NT2/D1 (cell line): ENCODE measurements at regions not wholly inside any gene's neighbourhood (a gene's known extent, or its start where the extent isn't known, plus 50 kb on each side); places are given as distances from the start of the nearest gene placed in this dataset.

Experiments
- SUZ12 ChIP-seq: IDR thresholded peaks from 2 replicates; pipeline ENCODE4 v1.6.1; 2011; ENCODE audit not compliant: insufficient read length, insufficient read depth; ENCODE audit errors: extremely low read depth
- YY1 ChIP-seq: IDR thresholded peaks from 2 replicates; pipeline ENCODE4 v1.6.1; 2011; ENCODE audit not compliant: insufficient read length, insufficient read depth

GRCh38 chr7:1290679-1291356 lies 58.1 kb downstream of the UNCX start:
- TF ChIP-seq SUZ12 (no peak), YY1 (no peak)
